Stimulated activated CD4-positive, alpha-beta T cell treated with anti-CD3 and anti-CD28 coated beads, Interleukin-15, amount 100 ng/mL, for 1 hour (primary cell): ENCODE measurements at regions not wholly inside any gene's neighbourhood (a gene's known extent, or its start where the extent isn't known, plus 50 kb on each side); places are given as distances from the start of the nearest gene placed in this dataset.
"Not testable (repeated sequence)": the region's sequence is repeated elsewhere in the genome, so short reads cannot be mapped to it uniquely, and the experiment has no call there.

Source experiments
- DNase-seq, 2 donors: peaks; one replicate each; pipeline ENCODE4 v3.0.0-alpha.2; 2020; ENCODE audit warnings: low read depth in 1 of 2, low spot score in 1 of 2

- no peak for DNase-seq
These were observed 196.2 kb upstream of the SMIM30 start for GRCh38 chr7:113314594-113314993.

- no peak for DNase-seq
These were observed 190.0 kb upstream of the SMIM30 start for GRCh38 chr7:113308399-113308798.

- DNase-seq, result no peak
These were observed 188.8 kb upstream of the SMIM30 start for GRCh38 chr7:113307147-113307546.

- no peak for DNase-seq
These were observed 187.9 kb upstream of the SMIM30 start for GRCh38 chr7:113306302-113306701.

- DNase-seq, result no peak
These were observed 185.8 kb upstream of the SMIM30 start for GRCh38 chr7:113304104-113304503.

GRCh38 chr7:113303388-113303787, 185.0 kb upstream of the SMIM30 start:
- DNase-seq, result not testable (repeated sequence)

GRCh38 chr7:113301983-113302382, 183.6 kb upstream of the SMIM30 start:
- no peak for DNase-seq

- DNase-seq, result no peak
These were observed 182.8 kb upstream of the SMIM30 start for GRCh38 chr7:113301141-113301540.

GRCh38 chr7:113299748-113300147, 181.4 kb upstream of the SMIM30 start:
- no peak for DNase-seq

GRCh38 chr7:113298501-113298900, 180.1 kb upstream of the SMIM30 start:
- no peak for DNase-seq

- DNase-seq, result no peak
These were observed 176.4 kb upstream of the SMIM30 start for GRCh38 chr7:113294750-113295149.

- DNase-seq, result no peak
These were observed 173.8 kb upstream of the SMIM30 start for GRCh38 chr7:113292105-113292504.

GRCh38 chr7:113291058-113291457, 172.7 kb upstream of the SMIM30 start:
- DNase-seq, result no peak

- DNase-seq, result no peak
These were observed 170.9 kb upstream of the SMIM30 start for GRCh38 chr7:113289140-113289740.

GRCh38 chr7:113285411-113285810, 167.1 kb upstream of the SMIM30 start:
- no peak for DNase-seq

- DNase-seq, result no peak
These were observed 165.5 kb upstream of the SMIM30 start for GRCh38 chr7:113283861-113284260.

GRCh38 chr7:113282875-113283274, 164.5 kb upstream of the SMIM30 start:
- DNase-seq, result no peak

- DNase-seq, result no peak
These were observed 162.9 kb upstream of the SMIM30 start for GRCh38 chr7:113281223-113281622.

GRCh38 chr7:113279256-113279655, 160.9 kb upstream of the SMIM30 start:
- no peak for DNase-seq

GRCh38 chr7:113270790-113271189, 152.4 kb upstream of the SMIM30 start:
- DNase-seq, result no peak

GRCh38 chr7:113269592-113269991, 151.2 kb upstream of the SMIM30 start:
- DNase-seq, result not testable (repeated sequence)

- no peak for DNase-seq
These were observed 150.4 kb upstream of the SMIM30 start for GRCh38 chr7:113268757-113269156.

- DNase-seq, result no peak
These were observed 149.5 kb upstream of the SMIM30 start for GRCh38 chr7:113267885-113268284.

- no peak for DNase-seq
These were observed 148.9 kb upstream of the SMIM30 start for GRCh38 chr7:113267271-113267670.
